ENCODE measurements at regions not wholly inside any gene's neighbourhood (a gene's known extent, or its start where the extent isn't known, plus 50 kb on each side); places are given as distances from the start of the nearest gene placed in this dataset.
A peak's percentile ranks its signal among the peaks of the same experiment; 100 is the strongest.

GRCh38 chr6:87949194-87949593 lies 98.4 kb upstream of the SPACA1 start:
- no peaks in the 10 kb centered on the region for H3K27me3 ChIP-seq (ENCODE audit: control insufficient read depth, insufficient read depth, low read length)
- H3K4me3 ChIP-seq (ENCODE audit: low read depth, low read length), result no peak overlapping the region
- no peak for TF ChIP-seq CTCF (IDR thresholded peaks at IDR 0.05)
- no peaks in the 10 kb centered on the region for H3K36me3 ChIP-seq (ENCODE audit: control insufficient read depth, insufficient read depth, low read length)
- H3K79me2 ChIP-seq, result no peaks in the 10 kb centered on the region
- H3K9ac ChIP-seq, result no peak overlapping the region
- H3K27ac ChIP-seq, result no peak overlapping the region
- H3K4me1 ChIP-seq, result no peaks in the 10 kb centered on the region
- no peak overlapping the region for H3K4me2 ChIP-seq (ENCODE audit: low read length)
- no peaks in the 10 kb centered on the region for H3K9me3 ChIP-seq (ENCODE audit: control insufficient read depth, low read length)
- H2AFZ ChIP-seq, result no peak overlapping the region

DNA sequence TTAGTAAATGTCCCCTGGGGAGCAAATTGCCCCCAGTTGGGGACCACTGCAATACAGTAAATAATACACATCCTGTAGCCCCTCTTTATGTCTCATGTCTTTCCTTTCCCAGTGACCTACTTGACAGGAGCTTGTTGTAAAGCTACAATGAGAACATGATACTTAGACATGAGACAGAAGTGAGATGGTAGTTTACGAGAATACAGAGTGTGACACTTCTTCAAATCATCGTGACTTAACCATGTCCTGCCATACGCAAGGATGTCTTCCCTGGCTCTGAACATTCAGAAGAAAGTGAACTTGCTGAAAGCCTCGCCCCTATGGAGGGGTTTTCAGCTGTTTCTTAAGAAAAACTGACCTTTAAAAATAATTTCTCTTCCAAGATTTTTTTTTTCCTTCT lies 101.0 kb upstream of the SPACA1 start:
- Histone ChIP-seq H3K27me3 (ENCODE audit: control insufficient read depth, insufficient read depth, low read length) (no peaks in the 10 kb centered on the region), H3K27ac (no peak overlapping the region), H3K4me1 (no peaks in the 10 kb centered on the region), H3K4me2 (ENCODE audit: low read length) (no peak overlapping the region), H3K4me3 (ENCODE audit: low read depth, low read length) (no peak overlapping the region), H3K79me2 (no peaks in the 10 kb centered on the region), H3K36me3 (ENCODE audit: control insufficient read depth, insufficient read depth, low read length) (no peaks in the 10 kb centered on the region), H2AFZ (no peak overlapping the region), H3K9ac (no peak overlapping the region), H3K9me3 (ENCODE audit: control insufficient read depth, low read length) (no peaks in the 10 kb centered on the region)
- TF ChIP-seq CTCF (IDR thresholded peaks at IDR 0.05), result no peak

DNA sequence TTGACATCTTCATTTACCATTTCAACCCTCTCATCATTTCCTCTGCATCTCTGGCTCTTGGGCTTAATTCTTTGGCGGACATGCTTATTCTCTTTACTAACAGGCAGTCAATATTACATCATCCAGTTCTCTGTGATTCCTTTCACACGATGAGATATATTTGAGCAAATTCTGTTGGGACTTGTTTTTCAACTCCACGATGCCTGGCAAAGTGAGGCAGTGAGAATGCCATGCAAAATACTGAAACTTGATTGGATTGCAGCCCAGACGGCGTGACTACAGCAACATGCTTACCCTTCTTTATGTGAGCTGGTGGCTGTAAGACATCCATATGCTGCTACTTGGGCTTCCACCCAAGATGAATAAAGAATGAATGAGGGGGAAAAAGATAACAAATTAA lies 101.7 kb upstream of the SPACA1 start:
- Histone ChIP-seq H3K27ac (no peak overlapping the region), H3K79me2 (no peaks in the 10 kb centered on the region), H3K27me3 (ENCODE audit: control insufficient read depth, insufficient read depth, low read length) (no peaks in the 10 kb centered on the region), H2AFZ (no peak overlapping the region), H3K36me3 (ENCODE audit: control insufficient read depth, insufficient read depth, low read length) (no peaks in the 10 kb centered on the region), H3K9ac (no peak overlapping the region), H3K9me3 (ENCODE audit: control insufficient read depth, low read length) (no peaks in the 10 kb centered on the region), H3K4me2 (ENCODE audit: low read length) (no peak overlapping the region), H3K4me1 (no peaks in the 10 kb centered on the region), H3K4me3 (ENCODE audit: low read depth, low read length) (no peak overlapping the region)
- no peak for TF ChIP-seq CTCF (IDR thresholded peaks at IDR 0.05)

- no peaks in the 10 kb centered on the region for H3K36me3 ChIP-seq (ENCODE audit: control insufficient read depth, insufficient read depth, low read length)
- no peaks in the 10 kb centered on the region for H3K27me3 ChIP-seq (ENCODE audit: control insufficient read depth, insufficient read depth, low read length)
- no peak overlapping the region for H3K9ac ChIP-seq
- H3K9me3 ChIP-seq (ENCODE audit: control insufficient read depth, low read length), result no peaks in the 10 kb centered on the region
- TF ChIP-seq CTCF (IDR thresholded peaks at IDR 0.05), result no peak
- no peaks in the 10 kb centered on the region for H3K4me1 ChIP-seq
- H3K4me2 ChIP-seq (ENCODE audit: low read length), result no peak overlapping the region
- no peaks in the 10 kb centered on the region for H3K79me2 ChIP-seq
- H3K27ac ChIP-seq, result no peak overlapping the region
- H2AFZ ChIP-seq, result peak overlapping the region; percentile 61
- H3K4me3 ChIP-seq (ENCODE audit: low read depth, low read length), result no peak overlapping the region
Observed at GRCh38 chr6:87945181-87945580, 102.5 kb upstream of the SPACA1 start.

DNA sequence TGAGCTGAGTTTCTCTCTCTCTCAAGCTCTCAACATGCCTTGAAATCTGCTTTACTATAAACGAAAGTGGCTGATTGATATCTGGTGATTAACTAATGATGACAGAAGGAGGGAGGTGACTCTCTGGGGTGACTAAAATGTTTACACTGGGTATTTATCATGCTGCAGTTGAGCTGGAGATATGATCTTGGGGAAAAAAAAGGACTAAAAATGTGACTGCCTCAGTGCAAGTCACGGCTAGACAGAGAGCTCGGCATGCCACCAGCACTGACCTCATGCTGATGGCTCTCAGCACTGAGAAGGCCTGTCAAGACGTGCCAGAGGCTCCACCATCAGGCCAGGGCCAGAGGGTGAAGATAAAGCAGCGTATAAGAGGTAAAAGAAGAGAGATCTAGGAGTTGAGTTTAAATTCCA lies 103.1 kb upstream of the SPACA1 start:
- Histone ChIP-seq H3K27ac (no peak overlapping the region), H3K36me3 (ENCODE audit: control insufficient read depth, insufficient read depth, low read length) (no peaks in the 10 kb centered on the region), H3K27me3 (ENCODE audit: control insufficient read depth, insufficient read depth, low read length) (no peaks in the 10 kb centered on the region), H2AFZ (peak overlapping the region; percentile 61), H3K4me3 (ENCODE audit: low read depth, low read length) (no peak overlapping the region), H3K9me3 (ENCODE audit: control insufficient read depth, low read length) (no peaks in the 10 kb centered on the region), H3K4me1 (no peaks in the 10 kb centered on the region), H3K4me2 (ENCODE audit: low read length) (peak overlapping the region; percentile 13), H3K79me2 (no peaks in the 10 kb centered on the region), H3K9ac (no peak overlapping the region)
- peak; percentile 26 for TF ChIP-seq CTCF (IDR thresholded peaks at IDR 0.05)
